ENCODE measurements at regions not wholly inside any gene's neighbourhood (a gene's known extent, or its start where the extent isn't known, plus 50 kb on each side); places are given as distances from the start of the nearest gene placed in this dataset.
A peak's percentile ranks its signal among the peaks of the same experiment; 100 is the strongest.

DNA sequence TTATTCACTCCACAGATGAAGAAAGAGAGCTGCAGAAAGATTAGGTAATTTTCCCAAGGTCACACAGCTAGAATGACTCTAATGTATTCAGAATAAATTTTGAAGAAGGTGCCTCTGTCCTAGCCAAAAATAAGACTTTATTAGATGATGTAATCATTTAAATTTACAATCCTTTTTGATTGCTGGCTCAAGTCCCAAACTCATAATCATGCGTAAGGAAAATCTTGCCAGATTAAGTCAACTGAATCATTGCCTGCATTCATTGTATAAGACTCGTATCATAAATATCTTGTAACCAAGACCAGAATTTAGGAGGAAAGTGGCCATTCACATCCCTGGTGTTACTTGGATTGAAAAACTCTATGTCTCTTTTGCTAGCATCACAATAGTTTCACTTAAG lies 53.1 kb upstream of the STK39 start:
- TF ChIP-seq ZNF549 (tag by site-specific recombination; IDR thresholded peaks at IDR 0.05) (no peak), ZNF837 (tag by site-specific recombination; IDR thresholded peaks at IDR 0.05) (no peak), ZBTB20 (tag by site-specific recombination; IDR thresholded peaks at IDR 0.05) (no peak)
- TF ChIP-seq, protein P1, sequence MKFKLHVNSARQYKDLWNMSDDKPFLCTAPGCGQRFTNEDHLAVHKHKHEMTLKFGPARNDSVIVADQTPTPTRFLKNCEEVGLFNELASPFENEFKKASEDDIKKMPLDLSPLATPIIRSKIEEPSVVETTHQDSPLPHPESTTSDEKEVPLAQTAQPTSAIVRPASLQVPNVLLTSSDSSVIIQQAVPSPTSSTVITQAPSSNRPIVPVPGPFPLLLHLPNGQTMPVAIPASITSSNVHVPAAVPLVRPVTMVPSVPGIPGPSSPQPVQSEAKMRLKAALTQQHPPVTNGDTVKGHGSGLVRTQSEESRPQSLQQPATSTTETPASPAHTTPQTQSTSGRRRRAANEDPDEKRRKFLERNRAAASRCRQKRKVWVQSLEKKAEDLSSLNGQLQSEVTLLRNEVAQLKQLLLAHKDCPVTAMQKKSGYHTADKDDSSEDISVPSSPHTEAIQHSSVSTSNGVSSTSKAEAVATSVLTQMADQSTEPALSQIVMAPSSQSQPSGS (tag by site-specific recombination; IDR thresholded peaks at IDR 0.05; ENCODE audit: low read depth), result peak; percentile 45; the same call in 1 of the 2 replicates
- H3K9me3 ChIP-seq (ENCODE audit: control insufficient read depth, insufficient read depth, low read depth, low read length), result no peaks in the 10 kb centered on the region
- ChIA-PET POLR2A (no interaction called here), CTCF (no interaction called here)
- no peaks in the 10 kb centered on the region for H3K4me1 ChIP-seq (ENCODE audit: control insufficient read depth, insufficient read depth, low read length)
- no peaks in the 10 kb centered on the region for H3K36me3 ChIP-seq (ENCODE audit: control insufficient read depth in 2 of 2, insufficient read depth in 1 of 2, low read length in 2 of 2)
- H3K27ac ChIP-seq (ENCODE audit: extremely low read depth, low read depth, low read length), result no peak overlapping the region
- H3K4me3 ChIP-seq (ENCODE audit: low read depth, low read length), result no peak overlapping the region

DNA sequence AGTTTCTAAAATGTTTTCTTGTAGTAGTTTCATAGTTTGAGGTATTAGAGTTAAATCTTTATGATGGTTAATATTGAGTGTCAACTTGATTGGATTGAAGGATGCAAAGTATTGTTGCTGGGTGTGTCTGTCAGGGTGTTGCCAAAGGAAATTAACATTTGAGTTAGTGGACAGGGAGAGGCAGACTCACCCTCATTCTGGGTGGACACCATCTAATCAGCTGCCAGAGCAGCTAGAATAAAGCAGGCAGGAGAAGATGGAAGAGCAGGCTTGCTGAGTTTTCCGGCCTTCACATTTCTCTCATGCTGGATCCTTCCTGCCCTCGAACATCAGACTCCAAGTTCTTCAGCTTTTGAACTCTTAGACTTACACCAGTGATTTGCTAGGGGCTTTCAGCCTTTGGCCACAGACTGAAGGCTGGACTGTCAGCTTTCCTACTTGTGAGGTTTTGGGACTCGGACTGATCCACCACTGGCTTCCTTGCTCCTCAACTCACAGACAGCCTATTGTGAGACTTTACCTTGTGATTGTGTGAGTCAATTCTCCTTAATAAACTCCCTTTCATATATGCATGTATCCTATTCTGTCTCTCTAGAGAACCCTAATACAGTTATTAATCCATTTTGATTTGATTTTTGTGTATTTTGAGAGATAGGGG lies 56.8 kb upstream of the STK39 start:
- H3K27ac ChIP-seq (ENCODE audit: extremely low read depth, low read depth, low read length), result no peak overlapping the region
- H3K4me3 ChIP-seq (ENCODE audit: low read depth, low read length), result no peak overlapping the region
- no peaks in the 10 kb centered on the region for H3K9me3 ChIP-seq (ENCODE audit: control insufficient read depth, insufficient read depth, low read depth, low read length)
- ChIA-PET CTCF (interaction anchor here (0.9 kb wide), 1 partner anchor 9 kb away, joined by 3 read pairs; no protein-coding TSS in a partner anchor), POLR2A (no interaction called here)
- no peaks in the 10 kb centered on the region for H3K36me3 ChIP-seq (ENCODE audit: control insufficient read depth in 2 of 2, insufficient read depth in 1 of 2, low read length in 2 of 2)
- no peaks in the 10 kb centered on the region for H3K4me1 ChIP-seq (ENCODE audit: control insufficient read depth, insufficient read depth, low read length)
- TF ChIP-seq ZNF660 (tag by site-specific recombination; IDR thresholded peaks at IDR 0.05) (no peak), KLF10 (tag by site-specific recombination; IDR thresholded peaks at IDR 0.05) (no peak), ZNF830 (tag by site-specific recombination; IDR thresholded peaks at IDR 0.05; ENCODE audit: low read depth) (no peak), ZNF596 (tag by site-specific recombination; IDR thresholded peaks at IDR 0.05) (no peak), ZNF350 (tag by site-specific recombination; IDR thresholded peaks at IDR 0.05) (no peak), ZNF391 (tag by site-specific recombination; IDR thresholded peaks at IDR 0.05; ENCODE audit: borderline replicate concordance, low read depth) (no peak), ZNF146 (tag by site-specific recombination; IDR thresholded peaks at IDR 0.05) (no peak), ZBTB48 (tag by site-specific recombination; IDR thresholded peaks at IDR 0.05) (no peak), ZBTB20 (tag by site-specific recombination; IDR thresholded peaks at IDR 0.05) (no peak), RBAK (tag by site-specific recombination; IDR thresholded peaks at IDR 0.05) (no peak), ZNF510 (tag by site-specific recombination; IDR thresholded peaks at IDR 0.05; ENCODE audit: insufficient replicate concordance) (no peak), ZNF701 (tag by site-specific recombination; IDR thresholded peaks at IDR 0.05) (no peak), ZNF16 (tag by site-specific recombination; IDR thresholded peaks at IDR 0.05; ENCODE audit: low read depth) (no peak)
- TF ChIP-seq, protein P1 (tag by site-specific recombination; IDR thresholded peaks at IDR 0.05; ENCODE audit: low read depth), result no peak
- TF ChIP-seq, protein P2, sequence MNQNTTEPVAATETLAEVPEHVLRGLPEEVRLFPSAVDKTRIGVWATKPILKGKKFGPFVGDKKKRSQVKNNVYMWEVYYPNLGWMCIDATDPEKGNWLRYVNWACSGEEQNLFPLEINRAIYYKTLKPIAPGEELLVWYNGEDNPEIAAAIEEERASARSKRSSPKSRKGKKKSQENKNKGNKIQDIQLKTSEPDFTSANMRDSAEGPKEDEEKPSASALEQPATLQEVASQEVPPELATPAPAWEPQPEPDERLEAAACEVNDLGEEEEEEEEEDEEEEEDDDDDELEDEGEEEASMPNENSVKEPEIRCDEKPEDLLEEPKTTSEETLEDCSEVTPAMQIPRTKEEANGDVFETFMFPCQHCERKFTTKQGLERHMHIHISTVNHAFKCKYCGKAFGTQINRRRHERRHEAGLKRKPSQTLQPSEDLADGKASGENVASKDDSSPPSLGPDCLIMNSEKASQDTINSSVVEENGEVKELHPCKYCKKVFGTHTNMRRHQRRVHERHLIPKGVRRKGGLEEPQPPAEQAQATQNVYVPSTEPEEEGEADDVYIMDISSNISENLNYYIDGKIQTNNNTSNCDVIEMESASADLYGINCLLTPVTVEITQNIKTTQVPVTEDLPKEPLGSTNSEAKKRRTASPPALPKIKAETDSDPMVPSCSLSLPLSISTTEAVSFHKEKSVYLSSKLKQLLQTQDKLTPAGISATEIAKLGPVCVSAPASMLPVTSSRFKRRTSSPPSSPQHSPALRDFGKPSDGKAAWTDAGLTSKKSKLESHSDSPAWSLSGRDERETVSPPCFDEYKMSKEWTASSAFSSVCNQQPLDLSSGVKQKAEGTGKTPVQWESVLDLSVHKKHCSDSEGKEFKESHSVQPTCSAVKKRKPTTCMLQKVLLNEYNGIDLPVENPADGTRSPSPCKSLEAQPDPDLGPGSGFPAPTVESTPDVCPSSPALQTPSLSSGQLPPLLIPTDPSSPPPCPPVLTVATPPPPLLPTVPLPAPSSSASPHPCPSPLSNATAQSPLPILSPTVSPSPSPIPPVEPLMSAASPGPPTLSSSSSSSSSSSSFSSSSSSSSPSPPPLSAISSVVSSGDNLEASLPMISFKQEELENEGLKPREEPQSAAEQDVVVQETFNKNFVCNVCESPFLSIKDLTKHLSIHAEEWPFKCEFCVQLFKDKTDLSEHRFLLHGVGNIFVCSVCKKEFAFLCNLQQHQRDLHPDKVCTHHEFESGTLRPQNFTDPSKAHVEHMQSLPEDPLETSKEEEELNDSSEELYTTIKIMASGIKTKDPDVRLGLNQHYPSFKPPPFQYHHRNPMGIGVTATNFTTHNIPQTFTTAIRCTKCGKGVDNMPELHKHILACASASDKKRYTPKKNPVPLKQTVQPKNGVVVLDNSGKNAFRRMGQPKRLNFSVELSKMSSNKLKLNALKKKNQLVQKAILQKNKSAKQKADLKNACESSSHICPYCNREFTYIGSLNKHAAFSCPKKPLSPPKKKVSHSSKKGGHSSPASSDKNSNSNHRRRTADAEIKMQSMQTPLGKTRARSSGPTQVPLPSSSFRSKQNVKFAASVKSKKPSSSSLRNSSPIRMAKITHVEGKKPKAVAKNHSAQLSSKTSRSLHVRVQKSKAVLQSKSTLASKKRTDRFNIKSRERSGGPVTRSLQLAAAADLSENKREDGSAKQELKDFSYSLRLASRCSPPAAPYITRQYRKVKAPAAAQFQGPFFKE (tag by site-specific recombination; IDR thresholded peaks at IDR 0.05; ENCODE audit: borderline replicate concordance), result no peak
- TF ChIP-seq, protein P3, sequence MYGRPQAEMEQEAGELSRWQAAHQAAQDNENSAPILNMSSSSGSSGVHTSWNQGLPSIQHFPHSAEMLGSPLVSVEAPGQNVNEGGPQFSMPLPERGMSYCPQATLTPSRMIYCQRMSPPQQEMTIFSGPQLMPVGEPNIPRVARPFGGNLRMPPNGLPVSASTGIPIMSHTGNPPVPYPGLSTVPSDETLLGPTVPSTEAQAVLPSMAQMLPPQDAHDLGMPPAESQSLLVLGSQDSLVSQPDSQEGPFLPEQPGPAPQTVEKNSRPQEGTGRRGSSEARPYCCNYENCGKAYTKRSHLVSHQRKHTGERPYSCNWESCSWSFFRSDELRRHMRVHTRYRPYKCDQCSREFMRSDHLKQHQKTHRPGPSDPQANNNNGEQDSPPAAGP (tag by site-specific recombination; IDR thresholded peaks at IDR 0.05), result no peak

Data from HEK293 (cell line).